Dermis microvascular lymphatic vessel endothelial cell (primary cell): ENCODE measurements at regions not wholly inside any gene's neighbourhood (a gene's known extent, or its start where the extent isn't known, plus 50 kb on each side); places are given as distances from the start of the nearest gene placed in this dataset.

Source experiments
- DNase-seq, 2 donors: peaks; one replicate each; pipeline versions ENCODE4 v3.0.0 to v3.0.0-alpha.2; 2010; ENCODE audit warnings: low read depth in 2 of 2

DNA sequence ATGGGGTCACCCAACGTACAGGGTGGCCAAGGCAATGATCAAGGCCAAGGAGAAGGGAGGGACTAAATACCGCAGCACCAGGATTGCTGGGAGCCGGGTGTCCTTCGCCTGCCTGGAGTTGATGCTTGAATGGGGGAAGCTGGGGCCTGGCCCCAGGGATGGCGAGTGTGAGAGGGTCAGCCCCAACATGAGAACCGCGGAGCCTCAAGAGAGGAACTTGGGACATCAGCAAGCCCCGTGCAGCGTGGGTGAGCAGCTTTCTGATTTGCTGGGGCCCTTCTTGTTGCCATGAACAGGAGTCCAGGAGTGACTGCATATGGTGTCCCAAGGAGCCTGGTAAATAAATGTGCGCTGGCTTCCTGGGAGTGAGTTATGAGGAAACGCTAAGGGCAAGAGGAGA lies 72.8 kb upstream of the PITRM1 start:
- DNase-seq = no peak

- no peak for DNase-seq
Observed at GRCh38 chr10:3241967-3242650, 69.5 kb upstream of the PITRM1 start.

DNA sequence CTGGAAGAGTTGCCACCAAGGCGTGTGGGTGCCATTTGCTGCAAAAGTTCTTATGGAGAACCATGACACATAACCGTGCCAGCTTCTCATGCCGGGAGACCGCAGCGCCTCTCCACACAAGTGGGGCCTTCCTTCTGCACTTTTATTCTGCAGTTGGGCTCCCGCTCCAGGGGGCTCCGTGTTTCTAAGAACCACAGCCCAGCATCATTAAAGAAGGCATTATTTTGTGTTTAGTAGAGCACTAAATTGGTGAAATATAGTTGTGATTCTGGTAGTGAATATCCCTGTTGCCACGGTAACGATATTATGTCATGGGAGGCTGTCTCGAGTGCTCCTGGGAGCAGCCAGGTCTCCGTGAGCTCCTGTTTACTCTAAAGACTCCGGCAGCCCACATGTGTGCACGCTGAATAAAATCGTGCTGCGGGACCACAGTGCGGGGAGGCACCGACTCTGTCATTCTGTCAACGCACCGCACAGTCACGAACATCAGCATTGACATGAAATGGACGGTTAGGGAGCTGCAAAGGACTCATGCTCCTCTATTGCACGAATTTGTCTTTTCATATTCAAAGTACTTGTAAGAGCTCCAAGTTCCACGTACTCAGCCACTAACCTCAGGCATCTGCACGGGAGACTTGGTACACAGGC lies 68.8 kb upstream of the PITRM1 start:
- no peak for DNase-seq

DNA sequence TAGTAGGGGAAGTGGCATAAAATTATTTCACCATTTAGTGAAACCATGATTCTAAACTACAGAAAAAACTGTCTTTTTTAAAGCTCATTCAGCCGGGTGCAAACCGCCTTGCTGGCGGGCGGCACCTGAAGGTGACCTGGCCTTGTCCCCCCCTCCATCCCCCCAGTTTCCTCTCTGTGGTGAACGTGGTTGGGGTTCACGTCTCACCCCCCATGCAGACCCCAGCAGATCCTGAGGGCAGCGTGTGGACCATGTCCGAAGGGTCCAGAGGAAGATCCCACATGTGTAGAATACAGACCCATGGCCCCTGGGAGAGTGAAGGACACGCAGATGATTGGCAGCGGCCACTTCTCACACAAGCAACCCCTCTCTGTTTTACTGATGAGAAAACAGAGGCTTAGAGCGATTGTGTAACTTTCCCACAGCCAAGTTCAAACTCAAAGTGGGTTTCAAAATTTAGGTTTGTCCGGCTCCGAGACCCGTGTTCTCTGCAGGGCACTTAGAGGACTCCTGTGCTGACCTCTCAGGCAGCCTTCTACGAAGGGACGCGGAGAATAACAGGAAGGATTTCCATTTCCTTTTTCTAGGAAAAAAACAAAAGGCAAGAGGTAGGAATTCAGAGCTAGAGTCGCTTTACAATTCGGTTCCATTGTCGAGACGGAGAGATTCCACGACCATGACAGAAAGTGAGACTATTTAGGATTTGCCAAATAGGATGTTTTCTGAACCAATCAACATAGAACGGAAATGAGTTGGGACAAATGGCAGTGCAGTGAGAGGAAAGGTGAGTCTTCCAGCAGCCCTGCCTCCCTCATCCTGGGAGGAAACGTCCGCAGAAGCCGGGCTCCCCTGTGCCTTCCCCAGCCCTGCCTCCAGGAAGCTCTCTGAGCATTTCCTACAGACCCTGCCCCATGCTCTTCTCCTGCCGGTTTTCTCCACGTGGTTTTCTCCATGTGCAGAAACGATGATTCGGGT lies 67.6 kb upstream of the PITRM1 start:
- DNase-seq = peak; percentile 89 to 95

DNA sequence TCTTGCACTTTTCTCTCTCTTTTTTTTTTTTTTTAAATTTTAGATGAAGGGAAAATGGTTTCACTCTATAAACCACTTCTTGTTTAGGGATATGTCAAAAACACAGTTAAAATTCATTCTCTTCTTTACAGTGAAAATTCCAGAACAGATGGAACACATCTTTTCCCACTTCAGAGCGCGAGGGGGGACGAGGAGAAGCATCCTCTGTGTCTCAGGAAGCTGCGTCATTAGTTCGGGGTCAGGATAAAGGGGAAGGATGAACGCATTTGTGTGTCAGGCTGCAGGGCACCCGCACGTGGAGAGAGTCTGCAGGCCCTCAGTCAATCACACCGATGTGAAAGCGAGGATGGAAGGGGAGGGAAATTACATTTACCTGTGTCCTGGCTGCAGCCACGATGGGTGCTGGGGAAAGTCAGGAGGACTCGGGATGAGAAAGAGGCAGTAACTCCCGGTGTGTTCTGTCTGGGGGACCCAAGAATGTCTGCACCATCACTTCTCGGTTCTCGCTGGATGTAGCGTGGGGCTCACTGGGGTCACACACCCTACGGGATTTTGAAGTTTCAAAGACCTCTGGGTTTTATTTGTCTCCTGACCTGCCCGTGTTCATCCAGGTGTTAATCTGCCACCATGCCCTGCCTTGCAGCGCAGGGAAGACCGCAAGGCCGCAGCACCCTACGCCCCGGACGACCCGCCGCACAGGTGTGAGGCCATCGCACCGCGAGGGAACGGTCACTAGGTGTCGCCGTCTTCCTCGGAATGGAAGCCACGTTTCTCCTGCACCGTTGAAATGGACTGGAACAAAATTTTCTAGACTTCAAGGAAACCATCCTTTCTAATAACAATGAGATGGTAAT lies 66.7 kb upstream of the PITRM1 start:
- DNase-seq = peak in 1 of 2 donors; percentile 87

DNA sequence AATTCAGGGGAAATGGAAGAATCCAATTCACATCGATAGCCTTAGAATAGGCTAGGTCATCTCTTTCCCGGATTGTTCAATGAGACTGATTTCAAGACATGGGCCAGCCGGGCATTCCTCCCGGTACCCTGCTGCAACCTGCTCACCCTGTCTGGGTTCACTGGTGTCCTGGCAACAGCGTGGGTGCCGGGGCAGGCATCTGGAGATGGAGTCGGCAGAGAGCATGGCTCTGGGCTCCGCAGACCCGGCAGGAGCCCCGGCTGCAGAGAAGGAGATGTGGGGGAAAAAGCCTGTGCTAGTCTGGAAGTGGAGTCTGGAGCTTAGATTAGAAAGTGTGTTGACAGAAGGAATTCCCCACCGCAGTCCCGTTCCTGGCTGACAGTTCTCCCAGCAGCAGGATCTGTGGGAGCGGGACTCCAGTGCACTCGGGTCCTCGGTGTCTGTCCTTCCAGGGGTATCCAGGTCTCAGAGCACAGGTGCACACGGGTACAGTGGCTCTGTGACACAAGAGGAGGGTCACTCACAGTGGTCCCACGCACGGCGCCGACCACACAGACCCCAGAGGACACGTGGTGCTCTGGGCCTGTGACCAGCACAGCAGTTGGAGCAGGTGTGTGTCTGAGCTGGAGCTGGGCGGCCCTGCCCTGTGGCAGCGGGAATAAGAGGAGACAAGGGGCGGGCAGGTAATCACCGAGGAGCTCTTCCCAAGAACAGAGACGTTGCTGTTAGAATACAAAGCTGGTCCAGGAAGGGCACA lies 65.7 kb upstream of the PITRM1 start:
- DNase-seq = no peak

DNA sequence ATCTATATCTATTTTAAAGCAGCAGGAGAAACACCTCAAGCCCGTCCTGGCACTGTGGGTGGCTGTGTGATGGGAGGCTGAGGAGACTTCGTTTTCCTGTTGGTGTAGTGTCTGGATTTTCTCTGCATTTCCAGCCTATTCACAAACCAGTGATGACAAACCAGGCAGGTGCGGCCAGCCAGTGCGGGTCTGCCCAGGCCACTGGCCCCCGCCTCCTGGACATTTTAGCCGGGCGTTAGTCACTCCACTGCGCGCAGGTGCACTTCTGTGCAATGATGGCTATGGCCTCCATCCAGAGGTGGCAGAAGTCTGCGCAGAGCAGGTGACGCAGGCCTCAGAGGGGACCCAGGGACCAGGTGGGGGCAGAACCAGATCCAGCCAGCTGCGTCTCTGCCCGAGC lies 64.9 kb upstream of the PITRM1 start:
- no peak for DNase-seq

DNA sequence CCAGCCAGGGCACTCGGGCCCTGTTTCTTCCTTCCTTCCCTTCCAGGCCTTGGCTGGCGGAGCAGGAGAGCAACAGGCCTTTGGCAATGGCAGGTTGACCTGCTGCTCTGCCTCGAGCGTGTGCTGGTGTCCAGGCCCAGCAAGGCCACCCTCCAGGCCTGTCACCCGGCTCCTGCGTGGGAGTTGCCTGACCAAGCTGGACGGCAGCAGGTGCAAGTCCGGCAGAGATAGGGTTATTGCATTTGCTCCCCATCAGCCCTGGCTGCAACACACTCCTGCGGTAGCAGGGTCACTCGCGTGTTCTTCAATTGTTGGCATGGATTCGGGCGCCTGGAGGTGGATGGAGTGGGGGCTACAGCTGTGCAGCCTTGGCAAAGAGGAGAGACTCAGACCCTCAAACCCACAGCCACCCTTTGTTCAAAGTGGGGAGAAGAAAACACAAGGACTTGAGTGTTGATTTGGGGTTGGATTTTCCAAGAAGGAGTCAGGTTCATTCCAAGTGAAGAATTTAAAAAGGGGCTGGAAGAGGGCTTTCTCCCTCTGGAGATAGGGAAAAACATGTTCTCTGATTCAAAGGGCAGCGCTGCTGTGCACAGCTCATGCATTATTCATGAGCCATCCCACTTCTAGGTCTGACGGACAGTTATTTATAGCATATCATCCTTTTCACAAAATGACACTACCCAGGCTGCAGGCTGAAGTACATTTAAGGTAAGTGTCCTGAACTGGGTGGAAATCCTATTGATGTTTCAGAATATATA lies 64.2 kb upstream of the PITRM1 start:
- DNase-seq = no peak

DNA sequence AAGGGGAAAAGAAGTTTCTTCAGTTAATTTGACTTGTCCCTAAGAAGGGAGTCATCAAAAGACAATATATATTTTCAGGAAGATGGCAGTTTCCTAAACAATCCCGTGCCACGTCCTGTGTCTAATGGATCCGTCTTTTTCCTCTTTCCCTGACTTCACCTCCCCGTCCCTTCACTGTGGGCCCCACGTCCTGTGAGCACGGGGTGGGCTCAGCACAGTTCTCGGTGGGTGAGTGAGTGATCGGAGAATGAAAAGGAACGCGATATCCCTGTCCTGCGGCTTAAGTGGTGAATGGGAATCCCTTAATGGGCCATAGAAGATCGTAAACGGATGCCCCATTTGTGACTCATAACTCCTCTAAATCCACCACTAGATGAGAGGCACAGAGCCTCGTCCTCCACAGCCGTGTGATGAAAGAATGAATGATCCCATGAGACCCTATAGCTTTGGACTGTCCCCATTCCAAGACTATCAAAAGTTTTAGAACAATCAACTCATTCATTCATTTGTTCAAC lies 63.5 kb upstream of the PITRM1 start:
- no peak for DNase-seq

DNA sequence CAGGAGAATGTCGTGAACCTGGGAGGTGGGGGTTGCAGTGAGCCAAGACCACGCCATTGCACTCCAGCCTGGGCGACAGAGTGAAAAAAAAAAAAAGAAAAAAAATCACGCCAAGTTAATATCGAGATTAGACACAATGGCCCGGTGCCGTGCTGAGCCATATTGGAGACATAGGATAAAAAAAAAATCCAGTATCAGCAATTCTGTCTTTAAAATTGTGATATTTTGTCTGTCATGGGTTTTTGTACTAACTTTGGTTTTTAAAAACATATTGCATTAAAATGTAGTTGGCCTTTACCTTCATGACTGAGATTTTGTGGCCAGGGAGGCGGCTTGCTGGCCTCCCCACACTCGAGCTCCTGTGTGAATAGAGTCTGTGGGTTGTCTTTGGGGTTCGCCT lies 62.8 kb upstream of the PITRM1 start:
- no peak for DNase-seq

DNA sequence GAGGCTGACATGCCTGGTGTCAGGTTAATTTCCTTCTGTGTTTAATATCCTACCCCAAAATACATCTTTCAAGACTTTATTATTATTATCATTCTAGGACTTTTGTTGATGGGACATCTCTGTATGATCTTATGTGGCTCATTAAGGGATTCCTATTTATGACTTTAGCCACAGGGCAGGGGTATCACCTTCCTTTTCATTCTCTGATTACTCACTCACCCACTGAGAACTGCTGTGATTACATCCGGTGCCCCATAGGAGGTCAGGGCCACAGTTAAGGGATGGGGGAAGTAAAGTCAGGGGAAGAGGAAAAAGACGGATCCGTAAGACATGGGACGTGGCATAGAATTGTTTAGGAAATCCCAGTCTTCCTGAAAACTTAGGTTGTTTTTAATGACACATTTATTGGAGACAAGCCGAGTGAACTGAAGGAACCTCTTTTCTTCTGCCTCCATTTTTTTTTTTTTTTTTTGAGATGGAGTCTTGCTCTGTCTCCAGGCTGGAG lies 61.0 kb upstream of the PITRM1 start:
- DNase-seq = peak in 1 of 2 donors; percentile 57

- DNase-seq = peak in 1 of 2 donors; percentile 26
Observed at GRCh38 chr10:3231951-3232730, 59.6 kb upstream of the PITRM1 start.

- no peak for DNase-seq
Observed at GRCh38 chr10:3229815-3230214, 57.2 kb upstream of the PITRM1 start.

DNA sequence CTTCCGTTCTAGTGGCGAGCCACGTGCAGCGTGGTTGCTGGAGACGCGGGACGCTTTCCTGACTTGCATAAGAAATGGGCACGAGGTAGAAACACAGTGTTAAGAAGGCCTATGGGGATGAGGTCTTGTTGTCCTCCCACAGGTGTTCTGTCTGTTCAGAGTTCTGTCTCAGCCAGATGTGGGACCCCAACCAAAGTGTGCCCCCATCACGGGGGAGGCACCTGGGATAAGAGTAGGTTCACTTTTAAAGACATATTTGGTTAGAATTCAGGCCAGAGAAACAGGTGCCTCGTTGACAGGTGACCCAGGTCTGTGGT lies 56.0 kb upstream of the PITRM1 start:
- no peak for DNase-seq

GRCh38 chr10:3226960-3227744 lies 54.6 kb upstream of the PITRM1 start:
- DNase-seq = peak in 1 of 2 donors; percentile 64

DNA sequence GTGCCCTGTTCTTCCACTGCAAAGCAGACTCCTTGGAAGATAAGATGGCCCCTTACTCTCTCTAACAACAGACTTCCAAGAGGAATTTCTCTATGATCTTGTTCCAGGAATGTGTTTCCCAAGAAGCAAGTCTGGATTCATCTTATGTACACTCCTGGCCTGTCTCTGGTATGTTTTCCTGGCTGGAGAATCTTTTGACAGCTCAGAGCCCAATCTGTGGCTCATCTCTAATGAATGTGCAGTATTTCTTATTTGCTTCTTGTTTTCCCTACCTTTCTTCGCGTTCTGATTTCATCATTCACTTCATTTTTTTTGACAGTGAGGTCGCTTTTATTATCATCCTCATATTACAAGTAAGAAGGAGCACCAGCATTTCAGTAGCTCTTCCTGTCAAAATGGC lies 53.0 kb upstream of the PITRM1 start:
- no peak for DNase-seq

GRCh38 chr10:3224241-3224640 lies 51.7 kb upstream of the PITRM1 start:
- DNase-seq = no peak

DNA sequence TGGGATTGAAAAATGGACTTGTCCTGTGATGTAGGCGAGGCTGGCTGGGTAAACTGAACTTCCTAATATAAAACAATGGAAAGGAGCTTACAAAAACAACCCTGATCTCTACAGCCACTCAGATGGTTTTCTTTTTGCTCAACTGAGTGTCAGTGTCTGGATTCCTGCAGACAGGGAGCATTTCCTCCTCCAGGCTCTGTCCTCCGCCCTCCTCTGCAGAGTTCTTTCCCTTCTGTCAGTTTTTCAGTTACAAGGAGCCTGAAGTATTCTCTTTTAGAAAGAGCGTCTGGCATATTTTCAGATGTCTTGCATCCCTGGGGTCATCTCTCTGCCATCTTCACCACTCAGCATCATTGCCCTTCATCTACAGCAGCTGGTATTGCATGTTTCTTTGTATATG lies 50.0 kb upstream of the PITRM1 start:
- peak in 1 of 2 donors; percentile 11 for DNase-seq
